ENCODE measurements at regions not wholly inside any gene's neighbourhood (a gene's known extent, or its start where the extent isn't known, plus 50 kb on each side); places are given as distances from the start of the nearest gene placed in this dataset.
"Not testable (repeated sequence)": the region's sequence is repeated elsewhere in the genome, so short reads cannot be mapped to it uniquely, and the experiment has no call there.

GRCh38 chr13:64540468-64540867 is 2689.7 kb downstream of the PCDH9 start:
- DNase-seq (ENCODE audit: low read depth): no peak

- DNase-seq (ENCODE audit: low read depth): no peak
Observed at GRCh38 chr13:64538711-64539110, 2691.4 kb downstream of the PCDH9 start.

DNA sequence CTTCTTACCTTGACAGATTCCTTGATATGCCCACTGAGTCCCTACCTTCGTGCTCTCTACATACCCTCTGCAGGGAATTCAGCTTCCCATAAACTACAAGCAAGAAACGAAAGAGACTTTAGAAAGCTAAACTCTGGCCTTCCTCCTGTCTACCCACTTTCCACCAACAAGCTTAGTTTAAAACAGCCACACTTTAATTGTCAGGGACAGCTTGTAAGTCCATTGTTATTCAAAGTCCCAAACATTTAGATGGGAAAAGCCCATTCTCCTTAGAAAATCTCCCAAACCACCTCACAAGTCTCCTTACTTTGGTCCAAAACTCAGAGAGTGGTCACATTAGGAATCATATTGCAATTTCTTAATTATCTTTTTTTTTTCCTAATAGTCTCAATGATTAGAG is 2695.8 kb downstream of the PCDH9 start:
- no peak for DNase-seq (ENCODE audit: low read depth)

GRCh38 chr13:64531400-64531799 is 2698.7 kb downstream of the PCDH9 start:
- DNase-seq (ENCODE audit: low read depth): no peak

- no peak for DNase-seq (ENCODE audit: low read depth)
Observed at GRCh38 chr13:64529874-64530485, 2700.2 kb downstream of the PCDH9 start.

DNA sequence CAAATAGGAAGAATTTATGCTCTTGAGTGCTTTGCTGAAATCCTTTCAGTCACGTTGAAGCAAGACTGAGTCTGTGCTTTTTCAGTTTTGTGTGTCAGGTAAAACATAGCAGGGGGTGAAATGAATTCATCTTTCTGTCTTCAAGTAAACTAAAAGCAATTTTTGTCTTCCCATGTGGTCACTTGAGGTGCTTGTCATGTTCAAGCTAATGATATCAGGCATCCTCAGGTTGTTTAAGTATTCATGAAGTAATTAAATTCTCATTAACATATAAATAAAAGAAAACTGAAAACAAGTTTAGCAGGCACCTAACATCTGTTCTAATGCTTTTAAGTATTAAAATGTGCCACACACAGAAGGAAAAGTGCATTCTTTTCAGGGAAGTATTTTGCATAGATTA is 2701.3 kb downstream of the PCDH9 start:
- DNase-seq (ENCODE audit: low read depth): no peak

GRCh38 chr13:64527561-64527960 is 2702.6 kb downstream of the PCDH9 start:
- DNase-seq (ENCODE audit: low read depth): no peak

DNA sequence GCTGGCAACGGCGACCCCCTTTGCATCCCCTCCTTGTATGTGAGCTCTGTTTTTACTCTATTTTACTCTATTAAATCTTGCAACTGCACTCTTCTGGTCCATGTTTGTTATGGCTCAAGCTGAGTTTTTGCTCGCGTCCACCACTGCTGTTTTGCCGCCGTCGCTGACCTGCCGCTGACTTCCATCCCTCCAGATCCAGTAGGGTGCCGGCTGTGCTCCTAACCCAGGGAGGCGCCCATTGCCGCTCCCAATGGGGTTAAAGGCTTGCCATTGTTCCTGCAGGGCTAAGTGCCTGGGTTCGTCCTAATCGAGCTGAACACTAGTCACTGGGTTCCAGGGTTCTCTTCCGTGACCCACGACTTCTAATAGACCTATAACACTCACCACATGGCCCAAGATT is 2704.4 kb downstream of the PCDH9 start:
- no peak for DNase-seq (ENCODE audit: low read depth)

- no peak for DNase-seq (ENCODE audit: low read depth)
Observed at GRCh38 chr13:64510747-64511146, 2719.4 kb downstream of the PCDH9 start.

DNA sequence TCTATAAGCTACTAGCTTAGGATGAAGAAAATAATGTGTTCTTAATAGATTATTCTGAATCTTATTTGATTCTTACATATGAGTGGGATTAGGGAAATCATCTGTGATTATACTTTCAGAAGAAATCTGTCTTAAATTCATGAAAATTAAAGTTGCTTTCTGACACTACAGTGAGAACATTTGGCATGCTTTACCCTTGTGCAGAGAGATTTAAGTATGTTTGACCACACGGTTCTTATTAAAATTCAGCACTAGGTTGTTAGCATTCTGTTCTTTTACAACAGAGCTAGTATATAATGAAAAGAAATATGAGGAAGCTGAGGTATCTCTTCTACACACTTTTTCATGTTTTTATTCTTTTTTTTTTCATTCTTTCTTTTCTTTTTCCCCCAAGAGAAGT is 2723.9 kb downstream of the PCDH9 start:
- no peak for DNase-seq (ENCODE audit: low read depth)

- no peak for DNase-seq (ENCODE audit: low read depth)
Observed at GRCh38 chr13:64505336-64505910, 2724.7 kb downstream of the PCDH9 start.

DNA sequence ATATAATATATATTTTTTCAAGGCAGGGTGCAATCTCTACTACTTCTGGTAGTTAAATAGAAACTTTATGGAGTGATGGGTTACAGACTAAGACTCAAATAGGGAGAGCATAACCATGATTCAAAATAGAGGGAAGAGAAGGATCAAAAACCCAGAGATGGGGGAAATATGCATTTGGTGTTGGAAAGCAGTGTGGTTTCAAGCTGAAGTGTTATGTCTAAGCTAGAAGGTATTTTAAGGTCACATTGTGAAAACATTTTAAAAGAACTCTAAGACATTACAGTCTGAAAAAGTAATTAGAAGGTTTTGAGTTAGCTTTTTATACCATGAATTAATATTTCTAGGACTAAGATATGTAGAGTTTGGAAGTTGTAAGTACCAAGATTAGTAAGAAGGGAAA is 2741.4 kb downstream of the PCDH9 start:
- no peak for DNase-seq (ENCODE audit: low read depth)

DNA sequence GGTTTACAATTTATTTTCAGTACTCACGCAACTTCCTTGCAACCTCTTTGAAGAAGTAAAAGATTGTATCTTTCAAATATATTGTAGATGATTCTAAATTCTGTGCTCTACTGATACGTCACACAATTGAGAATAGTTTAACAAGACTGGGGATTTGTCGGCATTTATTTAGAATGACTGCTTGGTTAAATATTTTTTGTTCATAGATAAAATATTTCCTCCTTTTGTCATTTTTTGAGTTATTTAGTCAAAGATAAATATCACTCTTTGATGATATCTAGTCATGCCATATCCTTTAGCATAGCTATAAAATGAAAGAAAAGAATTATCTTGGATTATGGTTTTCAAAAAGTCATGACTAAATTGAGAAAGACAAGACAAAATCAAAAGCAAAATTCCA is 2747.8 kb downstream of the PCDH9 start:
- DNase-seq (ENCODE audit: low read depth): no peak

- no peak for DNase-seq (ENCODE audit: low read depth)
Observed at GRCh38 chr13:64480672-64481071, 2749.5 kb downstream of the PCDH9 start.

DNA sequence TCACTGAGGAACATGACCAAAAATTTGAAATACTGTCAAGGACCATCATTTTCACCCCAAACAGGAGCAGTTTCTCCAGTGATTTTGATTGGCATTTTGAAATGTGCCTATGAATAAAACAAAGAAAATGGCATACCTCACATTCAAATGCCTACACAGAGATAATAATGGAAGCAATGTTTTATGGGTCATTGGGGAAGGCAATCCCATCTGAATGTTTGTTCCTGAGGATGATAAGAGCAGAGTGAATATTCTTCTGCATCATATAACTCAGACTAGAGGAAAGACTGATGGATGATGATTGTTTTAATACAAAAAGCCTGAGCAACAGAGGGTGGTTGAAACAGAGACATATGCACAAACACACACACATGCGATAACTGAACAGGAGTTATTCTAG is 2749.9 kb downstream of the PCDH9 start:
- DNase-seq (ENCODE audit: low read depth): no peak

DNA sequence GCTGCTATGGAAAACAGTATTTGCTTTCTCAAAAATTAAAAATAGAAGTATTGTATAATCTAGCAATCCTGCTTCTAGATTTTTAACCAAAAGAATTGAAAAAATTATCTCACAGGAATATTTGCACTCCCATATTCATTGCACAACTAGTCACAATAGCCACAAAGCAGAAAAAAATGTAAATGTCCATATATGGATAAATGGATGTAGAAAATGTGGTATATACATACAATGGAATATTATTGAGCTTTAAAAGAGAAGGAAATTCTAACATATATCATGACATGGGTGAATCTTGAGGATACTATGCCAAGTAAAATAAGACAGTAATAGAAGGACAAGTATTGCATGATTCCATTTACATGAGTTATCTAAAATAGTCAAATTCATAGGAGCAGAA is 2753.0 kb downstream of the PCDH9 start:
- no peak for DNase-seq (ENCODE audit: low read depth)

GRCh38 chr13:64476041-64476568 is 2754.0 kb downstream of the PCDH9 start:
- not testable (repeated sequence) for DNase-seq (ENCODE audit: low read depth)

GRCh38 chr13:64471916-64472315 is 2758.2 kb downstream of the PCDH9 start:
- no peak for DNase-seq (ENCODE audit: low read depth)

- DNase-seq (ENCODE audit: low read depth): no peak
Observed at GRCh38 chr13:64470751-64471150, 2759.4 kb downstream of the PCDH9 start.

- DNase-seq (ENCODE audit: low read depth): no peak
Observed at GRCh38 chr13:64459778-64460177, 2770.4 kb downstream of the PCDH9 start.

GRCh38 chr13:64457976-64458375 is 2772.2 kb downstream of the PCDH9 start:
- DNase-seq (ENCODE audit: low read depth): no peak

- no peak for DNase-seq (ENCODE audit: low read depth)
Observed at GRCh38 chr13:64455124-64455523, 2775.0 kb downstream of the PCDH9 start.

- no peak for DNase-seq (ENCODE audit: low read depth)
Observed at GRCh38 chr13:64453831-64454230, 2776.3 kb downstream of the PCDH9 start.

- no peak for DNase-seq (ENCODE audit: low read depth)
Observed at GRCh38 chr13:64446372-64446771, 2783.8 kb downstream of the PCDH9 start.
